Amniotic stem cell (primary cell): ENCODE measurements at regions not wholly inside any gene's neighbourhood (a gene's known extent, or its start where the extent isn't known, plus 50 kb on each side); places are given as distances from the start of the nearest gene placed in this dataset.
"Not testable (repeated sequence)": the region's sequence is repeated elsewhere in the genome, so short reads cannot be mapped to it uniquely, and the experiment has no call there.

ENCODE experiments used
- DNase-seq: peaks from one replicate; lab custom pipeline; 2025; lab: John Stamatoyannopoulos, UW

GRCh38 chr4:158122501-158122900 is 50.3 kb downstream of the GASK1B start:
- DNase-seq, result no peak

DNA sequence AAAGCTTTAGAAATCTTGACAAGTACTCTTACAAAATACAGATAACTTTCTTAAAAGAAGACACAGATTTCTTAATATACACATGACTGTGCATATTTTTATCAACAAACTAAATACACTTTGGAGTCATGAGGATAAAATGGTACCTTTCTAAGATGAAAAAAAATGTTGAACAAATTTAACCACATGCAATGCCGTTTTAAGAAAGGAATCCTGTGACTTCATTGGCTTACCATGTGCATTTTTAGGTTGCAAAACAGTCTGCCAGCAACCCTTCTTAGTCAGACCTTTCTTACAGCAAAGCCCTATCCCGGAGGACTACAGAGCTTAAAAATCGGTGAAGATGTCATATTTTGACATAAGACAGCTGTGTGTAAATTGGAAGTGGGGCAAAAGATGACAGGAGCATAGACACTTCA is 51.7 kb downstream of the GASK1B start:
- peak; percentile 72 for DNase-seq

- peak; percentile 35 for DNase-seq
These were observed 52.1 kb downstream of the GASK1B start for GRCh38 chr4:158120645-158121151.

GRCh38 chr4:158112611-158113010 is 60.2 kb downstream of the GASK1B start:
- no peak for DNase-seq

DNA sequence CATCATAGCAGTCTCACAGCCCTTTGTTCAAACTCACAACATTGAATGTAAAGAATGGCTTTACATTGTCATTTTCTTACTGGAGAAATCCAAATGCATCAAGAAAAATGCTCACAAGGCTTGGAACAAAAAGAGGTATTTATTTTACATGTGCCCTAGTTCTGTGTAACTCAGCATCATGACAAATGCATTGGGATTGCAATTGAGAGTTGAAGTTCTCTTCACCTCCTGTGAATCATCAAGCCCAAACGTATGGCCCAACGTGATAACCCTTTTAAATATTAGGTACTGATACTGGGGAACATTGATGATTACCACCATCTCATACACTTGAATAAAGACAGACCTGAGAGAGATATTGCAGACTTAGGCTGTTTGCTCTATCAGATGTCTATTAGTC is 61.6 kb downstream of the GASK1B start:
- no peak for DNase-seq

DNA sequence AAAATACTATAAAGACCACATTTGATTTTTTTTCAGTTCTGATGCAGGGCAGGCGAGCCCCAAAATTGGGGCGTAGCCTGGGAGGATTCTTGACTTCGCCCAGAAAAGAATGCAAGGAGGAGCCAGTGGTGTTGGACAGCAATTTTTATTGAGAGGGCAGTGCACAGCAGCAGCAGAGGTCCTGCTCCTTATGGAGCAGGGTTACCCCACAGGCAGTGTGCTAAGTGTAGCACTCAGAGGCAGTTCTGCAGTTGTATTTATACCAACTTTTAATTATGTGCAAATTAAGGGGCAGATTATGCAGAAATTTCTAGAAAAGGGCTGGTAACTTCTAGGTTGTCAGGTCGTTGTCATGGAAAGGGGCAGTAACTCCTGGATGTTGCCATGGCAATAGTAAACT is 69.9 kb downstream of the GASK1B start:
- no peak for DNase-seq

GRCh38 chr4:158099686-158100085 is 73.1 kb downstream of the GASK1B start:
- DNase-seq, result no peak

DNA sequence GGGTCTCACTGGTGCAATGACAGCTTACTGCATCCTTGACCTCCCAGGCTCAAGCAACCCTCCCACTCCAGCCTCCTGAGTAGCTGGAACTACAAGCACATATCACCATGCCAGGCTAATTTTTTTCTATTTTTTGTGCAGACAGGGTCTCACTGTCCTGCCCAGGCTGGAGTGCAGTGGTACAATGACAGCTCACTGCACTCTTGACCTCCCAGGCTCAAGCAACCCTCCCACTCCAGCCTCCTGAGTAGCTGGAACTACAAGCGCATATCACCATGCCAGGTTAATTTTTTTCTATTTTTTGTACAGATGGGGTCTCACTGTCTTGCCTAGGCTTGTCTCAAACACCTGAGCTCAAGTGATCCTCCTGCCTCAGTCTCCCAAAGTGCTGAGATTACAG is 74.0 kb downstream of the GASK1B start:
- DNase-seq, result no peak

- no peak for DNase-seq
These were observed 78.3 kb downstream of the GASK1B start for GRCh38 chr4:158094413-158095134.

- no peak for DNase-seq
These were observed 82.5 kb downstream of the GASK1B start for GRCh38 chr4:158090323-158090722.

- DNase-seq, result not testable (repeated sequence)
These were observed 82.9 kb downstream of the GASK1B start for GRCh38 chr4:158089897-158090296.

DNA sequence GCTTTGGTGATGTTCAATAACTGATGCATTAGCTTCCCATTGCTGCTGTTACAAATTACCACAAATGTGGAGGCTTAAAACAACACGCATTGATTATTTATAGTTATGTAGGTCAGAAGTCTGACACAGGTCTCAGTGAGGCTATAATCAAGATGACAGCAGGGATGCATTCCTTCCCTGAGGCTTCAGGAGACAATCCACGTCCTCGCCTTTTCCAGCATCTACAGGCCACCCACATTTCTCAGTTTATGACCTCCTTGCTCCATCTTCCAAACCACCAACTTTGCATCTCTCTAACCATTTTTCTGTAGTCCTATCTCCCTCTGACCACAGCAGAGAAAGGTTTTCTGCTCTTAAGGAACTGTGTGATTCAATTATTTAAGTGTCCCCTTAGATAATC is 92.5 kb downstream of the GASK1B start:
- no peak for DNase-seq

DNA sequence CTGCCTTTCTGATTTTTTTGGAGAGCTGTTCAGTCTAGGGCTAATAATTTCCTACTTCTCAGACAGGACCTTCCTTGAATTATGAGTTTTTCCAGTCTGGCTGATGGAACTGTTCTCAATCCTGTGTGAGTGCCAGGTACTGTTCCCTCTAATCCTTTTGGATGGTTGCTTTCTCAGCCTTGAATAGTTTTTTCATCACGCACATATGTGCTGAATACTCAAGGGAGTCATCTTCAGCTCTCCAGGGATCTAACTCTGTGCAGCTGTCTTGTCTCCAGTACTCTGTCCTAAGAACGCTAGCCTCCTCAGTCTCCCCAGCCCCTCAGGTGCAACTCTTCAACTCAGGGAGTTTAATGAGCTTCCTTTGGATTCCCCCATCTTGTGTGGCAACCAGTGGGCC is 93.2 kb downstream of the GASK1B start:
- no peak for DNase-seq

DNA sequence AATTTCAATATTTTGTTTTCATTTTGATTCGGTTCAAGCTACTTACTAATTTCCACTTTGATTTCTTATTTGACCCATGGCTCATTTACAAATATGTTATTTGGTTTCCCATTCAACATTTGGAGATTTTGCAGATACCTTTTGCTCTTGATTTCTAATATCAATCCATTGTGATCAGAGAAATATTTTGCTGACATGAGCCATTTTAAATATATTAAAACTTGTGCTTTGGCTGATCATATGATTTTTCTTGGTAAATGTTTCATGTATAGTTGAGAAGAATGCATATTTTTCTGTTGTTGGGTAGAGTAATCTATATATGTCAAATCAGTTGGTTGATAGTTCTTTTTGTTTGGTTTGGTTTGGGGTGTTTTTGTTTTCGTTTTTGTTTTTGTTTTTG is 95.0 kb downstream of the GASK1B start:
- no peak for DNase-seq

GRCh38 chr4:158074851-158075250 is 98.0 kb downstream of the GASK1B start:
- no peak for DNase-seq

GRCh38 chr4:158071931-158072330 is 100.9 kb downstream of the GASK1B start:
- DNase-seq, result no peak

DNA sequence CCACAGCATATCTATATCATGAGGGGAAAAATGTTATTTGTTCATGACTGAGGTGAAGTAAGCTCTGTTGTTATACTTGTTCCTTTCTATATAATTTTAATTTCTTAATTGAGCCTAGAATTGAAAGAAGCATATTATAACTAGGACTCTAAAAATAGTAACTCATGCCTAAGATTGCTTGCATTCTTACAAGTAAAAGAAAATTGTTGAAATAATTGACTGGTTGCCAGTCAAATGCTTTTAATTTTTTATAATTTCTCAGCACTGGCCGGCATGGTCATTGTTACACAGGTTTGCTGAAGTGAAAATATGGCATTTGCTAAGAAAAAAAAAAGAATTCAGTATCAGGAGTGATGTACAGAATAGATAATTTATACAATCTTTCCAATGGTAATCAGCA is 104.8 kb downstream of the GASK1B start:
- DNase-seq, result no peak

GRCh38 chr4:158067646-158068045 is 105.2 kb downstream of the GASK1B start:
- DNase-seq, result no peak

- DNase-seq, result no peak
These were observed 107.2 kb downstream of the GASK1B start for GRCh38 chr4:158065603-158066002.

DNA sequence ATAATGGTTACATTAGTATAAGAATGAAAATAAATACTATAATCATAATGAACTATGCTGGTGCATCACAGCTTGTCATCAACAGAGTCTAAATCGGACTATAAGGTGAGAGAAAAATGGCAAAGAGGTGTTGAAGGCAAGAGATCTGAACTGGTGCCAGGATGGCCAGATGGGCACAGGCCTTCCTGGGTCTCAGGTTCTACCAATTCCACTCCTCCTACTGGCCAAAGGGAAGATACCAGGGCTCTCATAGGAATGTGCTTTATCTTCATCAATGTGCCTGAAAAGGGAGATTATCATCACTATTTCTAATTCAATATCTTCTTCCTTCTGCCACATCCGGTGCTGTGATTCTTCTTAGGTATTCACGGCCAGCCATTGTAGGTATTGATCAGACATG is 107.6 kb downstream of the GASK1B start:
- DNase-seq, result no peak

GRCh38 chr4:158056689-158057245 is 116.1 kb downstream of the GASK1B start:
- no peak for DNase-seq

DNA sequence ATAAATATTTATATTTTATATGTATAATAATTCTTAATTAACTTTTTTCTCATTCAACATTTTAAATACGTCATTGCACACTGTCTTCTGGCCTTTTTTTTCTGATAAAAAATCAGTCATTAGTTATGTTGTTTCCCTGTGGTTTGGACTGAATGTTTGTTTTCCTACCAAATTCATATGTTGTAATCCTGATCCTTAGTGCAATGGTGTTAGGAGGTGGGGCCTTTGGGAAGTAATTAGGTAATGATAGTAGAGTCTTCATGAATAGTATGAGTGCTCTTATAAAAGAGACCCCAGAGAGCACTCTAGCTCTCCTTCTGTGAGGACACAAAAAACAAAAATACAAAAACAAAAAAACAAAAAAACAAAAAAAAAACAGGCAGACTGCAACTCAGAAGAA is 117.2 kb downstream of the GASK1B start:
- no peak for DNase-seq

- no peak for DNase-seq
These were observed 119.0 kb downstream of the GASK1B start for GRCh38 chr4:158053801-158054200.

- no peak for DNase-seq
These were observed 119.7 kb downstream of the GASK1B start for GRCh38 chr4:158053086-158053485.
